BLaER1 treated with 17β-estradiol and CSF1 and Interleukin-3, amounts not matched to agents 10 nM and 100 nM (cell line): ENCODE measurements at regions not wholly inside any gene's neighbourhood (a gene's known extent, or its start where the extent isn't known, plus 50 kb on each side); places are given as distances from the start of the nearest gene placed in this dataset.

Source experiments
- H3K27ac ChIP-seq, 11 experiments: shearing (Covaris generic); formaldehyde crosslinking; 2 replicates each; pipeline ENCODE4 v1.8.1; 2022
- H3K27me3 ChIP-seq, 11 experiments: shearing (Covaris generic); formaldehyde crosslinking; 2 replicates each; pipeline ENCODE4 v1.8.1; 2022
- H3K36me3 ChIP-seq, 11 experiments: shearing (Covaris generic); formaldehyde crosslinking; 2 replicates each; pipeline ENCODE4 v1.8.1; 2022
- H3K4me1 ChIP-seq, 10 experiments: shearing (Covaris generic); formaldehyde crosslinking; 2 replicates each; pipeline ENCODE4 v1.8.1; 2022
- H3K4me2 ChIP-seq, 11 experiments: shearing (Covaris generic); formaldehyde crosslinking; 2 replicates each; pipeline ENCODE4 v1.8.1; 2022
- H3K4me3 ChIP-seq, 10 experiments: shearing (Covaris generic); formaldehyde crosslinking; 2 replicates each; pipeline ENCODE4 v1.8.1; 2022
- H3K9ac ChIP-seq, 11 experiments: shearing (Covaris generic); formaldehyde crosslinking; 2 replicates each; pipeline ENCODE4 v1.8.1; 2022
- H3K9me3 ChIP-seq, 11 experiments: shearing (Covaris generic); formaldehyde crosslinking; replicated peaks in 1 of 11; 2 replicates each; pipeline ENCODE4 v1.8.1; 2022
- H4K20me1 ChIP-seq, 11 experiments: shearing (Covaris generic); formaldehyde crosslinking; 2 replicates each; pipeline ENCODE4 v1.8.1; 2022
- Cebpa-rat ChIP-seq, 11 experiments: shearing (Covaris generic); IDR thresholded peaks; 2 replicates each; pipeline ENCODE4 v1.8.1; 2022

DNA sequence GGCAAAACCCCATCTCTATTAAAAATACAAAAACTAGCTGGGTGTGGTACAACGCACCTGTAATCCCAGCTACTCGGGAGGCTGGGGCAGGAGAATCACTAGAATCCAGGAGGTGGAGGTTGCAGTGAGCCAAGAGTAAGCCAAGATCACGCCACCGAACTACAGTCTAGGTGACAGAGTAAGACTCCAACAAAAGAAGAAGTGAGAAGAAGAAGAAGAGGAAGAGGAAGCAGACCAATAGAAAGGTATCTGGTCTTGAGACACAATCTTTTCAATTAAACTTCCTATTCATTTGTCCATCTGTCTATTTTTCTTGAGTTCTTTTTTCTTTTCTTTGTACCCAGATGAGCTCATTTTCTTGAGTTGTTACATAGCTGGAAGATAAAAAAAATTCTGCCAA lies 55.7 kb upstream of the ACADM start:
- no peak overlapping the region for H3K27ac ChIP-seq
- no peaks in the 10 kb centered on the region for H4K20me1 ChIP-seq
- H3K9ac ChIP-seq: no peak overlapping the region
- H3K4me3 ChIP-seq: no peak overlapping the region
- TF ChIP-seq Cebpa-rat (IDR thresholded peaks at IDR 0.05): no peak
- no peak overlapping the region for H3K4me2 ChIP-seq
- no peaks in the 10 kb centered on the region for H3K36me3 ChIP-seq
- H3K27me3 ChIP-seq: no peaks in the 10 kb centered on the region
- peaks cover 0 to 7% (median 0%) of the 10 kb centered on the region in 10 experiments; a peak in 1 of 20 replicates for H3K4me1 ChIP-seq
- no peaks in the 10 kb centered on the region for H3K9me3 ChIP-seq

DNA sequence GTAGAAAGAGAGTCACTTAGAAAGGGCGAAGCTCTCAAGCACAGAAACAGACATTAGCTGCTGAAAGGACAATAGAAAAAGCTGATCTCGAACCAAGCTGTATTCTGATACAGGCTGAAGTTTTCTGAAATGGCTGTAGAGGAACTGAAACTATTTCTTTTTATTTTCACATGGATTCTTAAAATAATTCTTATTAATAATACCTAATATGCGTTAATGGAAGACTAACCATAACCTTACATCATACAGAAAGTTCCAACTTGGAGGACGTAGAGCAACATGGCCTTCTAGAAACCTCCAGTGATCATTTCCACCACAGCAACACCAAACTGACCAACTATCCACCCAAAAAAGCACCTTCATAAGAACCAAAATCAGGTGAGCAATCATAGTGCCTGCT lies 52.8 kb upstream of the ACADM start:
- H3K4me3 ChIP-seq: no peak overlapping the region
- H3K4me2 ChIP-seq: no peak overlapping the region
- no peaks in the 10 kb centered on the region for H3K9me3 ChIP-seq
- peaks cover 0 to 7% (median 0%) of the 10 kb centered on the region in 10 experiments; a peak in 1 of 20 replicates for H3K4me1 ChIP-seq
- no peak overlapping the region for H3K27ac ChIP-seq
- H3K27me3 ChIP-seq: no peaks in the 10 kb centered on the region
- no peaks in the 10 kb centered on the region for H3K36me3 ChIP-seq
- H4K20me1 ChIP-seq: no peaks in the 10 kb centered on the region
- TF ChIP-seq Cebpa-rat (IDR thresholded peaks at IDR 0.05): no peak
- no peak overlapping the region for H3K9ac ChIP-seq

DNA sequence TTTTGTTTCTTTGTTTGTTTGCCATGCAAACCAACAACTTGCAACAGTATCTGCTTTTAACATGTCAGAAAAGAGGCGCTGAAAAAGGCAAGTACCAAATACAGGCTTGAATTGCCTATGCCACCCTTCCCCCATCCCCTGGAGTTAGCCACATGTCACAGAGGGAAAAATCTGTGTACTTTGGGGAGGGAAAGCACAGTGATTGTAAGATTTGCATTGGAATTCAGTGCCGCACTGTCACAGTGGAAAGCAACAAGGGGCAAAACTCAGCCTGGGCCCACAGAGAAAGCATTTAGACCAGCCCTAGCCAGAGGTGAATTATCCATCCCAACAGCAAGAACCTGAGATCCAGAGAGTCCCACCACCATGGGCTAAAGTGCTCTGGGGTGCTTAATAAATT lies 52.4 kb upstream of the ACADM start:
- Histone ChIP-seq H3K27me3 (no peaks in the 10 kb centered on the region), H3K27ac (no peak overlapping the region), H3K4me2 (no peak overlapping the region), H3K36me3 (no peaks in the 10 kb centered on the region), H3K4me1 (peaks cover 0 to 7% (median 0%) of the 10 kb centered on the region in 10 experiments; a peak in 1 of 20 replicates), H4K20me1 (no peaks in the 10 kb centered on the region), H3K9ac (no peak overlapping the region), H3K4me3 (no peak overlapping the region), H3K9me3 (no peaks in the 10 kb centered on the region)
- TF ChIP-seq Cebpa-rat (IDR thresholded peaks at IDR 0.05): no peak

DNA sequence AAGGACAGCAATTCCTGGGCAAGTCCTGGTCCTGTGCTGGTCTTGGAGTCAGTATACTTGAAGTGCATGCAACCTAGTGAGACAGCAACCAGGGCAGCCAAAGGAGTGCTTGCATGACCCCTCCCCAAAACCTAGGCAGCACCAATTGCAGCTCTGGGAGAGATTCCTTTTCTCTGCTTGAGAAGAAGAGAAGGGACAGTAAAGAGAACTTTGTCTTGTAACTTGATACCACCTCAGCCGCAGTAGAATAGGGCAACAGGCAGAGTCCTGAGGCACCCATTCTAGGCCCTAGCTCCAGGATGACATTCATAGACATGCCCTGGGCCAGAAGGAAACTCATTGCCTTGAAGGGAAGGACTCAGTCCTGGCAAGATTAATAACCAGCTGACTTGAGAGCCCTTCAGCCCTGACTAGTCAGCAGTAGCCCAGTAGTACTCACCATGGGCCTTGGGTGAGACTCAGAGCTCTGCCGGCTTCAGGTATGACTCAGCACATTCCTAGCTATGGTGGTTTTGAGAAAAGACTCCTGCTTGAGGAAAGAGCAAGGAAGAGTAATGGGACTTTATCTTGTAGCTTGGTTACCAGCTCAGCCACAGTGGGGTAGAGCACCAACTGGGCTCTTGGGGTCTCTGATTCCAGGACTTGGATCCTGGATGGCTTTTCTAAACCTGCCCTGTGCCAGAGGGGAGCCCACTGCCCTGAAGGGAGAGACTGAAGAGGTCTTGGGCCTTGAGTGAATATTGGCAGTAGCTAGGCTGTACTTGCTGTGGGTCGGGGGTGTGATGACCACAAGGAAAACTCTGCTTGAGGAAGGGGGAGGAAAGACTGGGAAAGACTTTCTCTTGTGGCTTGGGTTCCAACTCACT lies 51.7 kb upstream of the ACADM start:
- H3K36me3 ChIP-seq: no peaks in the 10 kb centered on the region
- H3K9me3 ChIP-seq: no peaks in the 10 kb centered on the region
- no peak overlapping the region for H3K9ac ChIP-seq
- no peaks in the 10 kb centered on the region for H4K20me1 ChIP-seq
- peak overlapping the region in 1 of 11 experiments; percentile 24; a peak in 1 of 22 replicates for H3K27ac ChIP-seq
- H3K27me3 ChIP-seq: no peaks in the 10 kb centered on the region
- H3K4me1 ChIP-seq: peaks cover 0 to 7% (median 0%) of the 10 kb centered on the region in 10 experiments; a peak in 1 of 20 replicates
- no peak overlapping the region for H3K4me3 ChIP-seq
- H3K4me2 ChIP-seq: no peak overlapping the region; a peak in 1 of 22 replicates
- no peak for TF ChIP-seq Cebpa-rat (IDR thresholded peaks at IDR 0.05)

DNA sequence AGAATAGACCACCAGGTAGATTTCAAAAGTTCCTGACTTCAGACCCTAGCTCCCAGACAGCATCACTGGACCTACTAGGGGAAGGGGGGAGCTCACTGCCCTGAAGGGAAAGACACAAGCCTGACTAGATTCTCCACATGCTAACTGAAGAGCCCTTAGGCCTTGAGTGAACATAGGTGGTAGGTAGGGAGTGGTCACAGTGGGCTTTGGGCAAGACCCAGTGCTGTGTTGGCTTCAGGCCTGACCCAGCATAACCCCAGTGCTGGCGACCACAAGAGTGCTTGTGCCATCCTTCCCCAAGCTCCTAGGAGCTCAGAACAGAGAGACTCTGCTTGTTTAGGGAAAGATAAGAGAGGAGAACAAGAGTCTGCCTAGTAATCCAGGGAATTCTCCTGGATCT lies 51.1 kb upstream of the ACADM start:
- Histone ChIP-seq H3K9ac (no peak overlapping the region), H3K4me2 (no peak overlapping the region), H3K27me3 (no peaks in the 10 kb centered on the region), H4K20me1 (no peaks in the 10 kb centered on the region), H3K27ac (no peak overlapping the region), H3K4me3 (no peak overlapping the region), H3K36me3 (no peaks in the 10 kb centered on the region), H3K4me1 (peaks cover 0 to 7% (median 0%) of the 10 kb centered on the region in 10 experiments; a peak in 1 of 20 replicates), H3K9me3 (no peaks in the 10 kb centered on the region)
- no peak for TF ChIP-seq Cebpa-rat (IDR thresholded peaks at IDR 0.05)

DNA sequence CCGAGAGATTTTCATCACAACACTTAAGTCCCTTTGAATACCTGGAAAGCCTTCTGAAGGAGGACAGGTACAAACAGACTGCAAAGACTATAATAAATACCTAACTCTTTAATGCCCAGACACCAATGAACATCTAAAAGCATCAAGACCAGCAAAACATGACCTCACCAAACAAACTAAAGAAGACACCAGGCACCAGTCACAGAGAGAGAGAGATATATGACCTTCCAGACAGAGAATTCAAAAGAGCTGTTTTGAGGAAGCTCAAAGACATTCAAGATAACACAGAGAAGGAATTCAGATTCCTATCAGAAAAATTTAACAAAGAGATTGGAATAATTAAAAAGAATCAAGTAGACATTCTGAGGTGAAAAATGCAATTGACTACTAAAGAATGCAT lies 50.6 kb upstream of the ACADM start:
- no peaks in the 10 kb centered on the region for H3K36me3 ChIP-seq
- H3K9ac ChIP-seq: no peak overlapping the region
- H3K4me3 ChIP-seq: no peak overlapping the region
- H3K9me3 ChIP-seq: no peaks in the 10 kb centered on the region
- H3K4me2 ChIP-seq: no peak overlapping the region
- H4K20me1 ChIP-seq: no peaks in the 10 kb centered on the region
- TF ChIP-seq Cebpa-rat (IDR thresholded peaks at IDR 0.05): no peak
- no peak overlapping the region for H3K27ac ChIP-seq
- H3K27me3 ChIP-seq: no peaks in the 10 kb centered on the region
- peaks cover 0 to 7% (median 0%) of the 10 kb centered on the region in 10 experiments; a peak in 1 of 20 replicates for H3K4me1 ChIP-seq
